Esophagus muscularis mucosa (tissue), 3 donors: ENCODE measurements at regions not wholly inside any gene's neighbourhood (a gene's known extent, or its start where the extent isn't known, plus 50 kb on each side); places are given as distances from the start of the nearest gene placed in this dataset.

Experiments
- POLR2A ChIP-seq: fragments of 450-650 bp; IDR thresholded peaks from one replicate; pipeline ENCODE4 v1.6.1; 2017; ENCODE audit warnings: antibody characterized with exemption, moderate library complexity, mild to moderate bottlenecking, low read depth
- TF ChIP-seq, protein P1 (sequence below), 3 experiments: fragments of 200-600 bp in 2 of 3; fragments of 450-650 bp in 1 of 3; sonication (generic) in 2 of 3; IDR thresholded peaks; one replicate each; pipeline ENCODE4 v1.5.1; 2017 to 2019; ENCODE audit warnings: antibody characterized with exemption in 3 of 3, mild to moderate bottlenecking in 2 of 3, moderate library complexity in 1 of 3

DNA sequence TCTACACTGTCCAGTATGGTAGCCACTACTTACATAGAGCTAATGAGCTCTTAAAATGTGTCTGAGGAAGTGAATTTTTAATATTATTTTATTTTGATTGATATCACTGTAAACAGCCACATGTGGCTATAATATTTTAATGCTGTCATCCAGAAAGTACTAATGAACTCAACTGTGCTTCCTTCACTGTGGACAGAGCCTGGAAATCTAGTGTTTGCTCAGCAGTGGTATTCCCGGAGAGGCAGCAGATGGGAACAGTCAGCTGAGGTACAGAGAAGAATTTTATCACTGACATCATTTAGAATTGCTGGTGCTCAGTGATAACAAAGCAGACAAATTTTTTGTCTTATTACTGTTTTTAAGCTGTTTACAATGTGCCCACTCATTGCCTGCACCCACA lies 68.7 kb upstream of the ACP3 start:
- TF ChIP-seq, protein P1, sequence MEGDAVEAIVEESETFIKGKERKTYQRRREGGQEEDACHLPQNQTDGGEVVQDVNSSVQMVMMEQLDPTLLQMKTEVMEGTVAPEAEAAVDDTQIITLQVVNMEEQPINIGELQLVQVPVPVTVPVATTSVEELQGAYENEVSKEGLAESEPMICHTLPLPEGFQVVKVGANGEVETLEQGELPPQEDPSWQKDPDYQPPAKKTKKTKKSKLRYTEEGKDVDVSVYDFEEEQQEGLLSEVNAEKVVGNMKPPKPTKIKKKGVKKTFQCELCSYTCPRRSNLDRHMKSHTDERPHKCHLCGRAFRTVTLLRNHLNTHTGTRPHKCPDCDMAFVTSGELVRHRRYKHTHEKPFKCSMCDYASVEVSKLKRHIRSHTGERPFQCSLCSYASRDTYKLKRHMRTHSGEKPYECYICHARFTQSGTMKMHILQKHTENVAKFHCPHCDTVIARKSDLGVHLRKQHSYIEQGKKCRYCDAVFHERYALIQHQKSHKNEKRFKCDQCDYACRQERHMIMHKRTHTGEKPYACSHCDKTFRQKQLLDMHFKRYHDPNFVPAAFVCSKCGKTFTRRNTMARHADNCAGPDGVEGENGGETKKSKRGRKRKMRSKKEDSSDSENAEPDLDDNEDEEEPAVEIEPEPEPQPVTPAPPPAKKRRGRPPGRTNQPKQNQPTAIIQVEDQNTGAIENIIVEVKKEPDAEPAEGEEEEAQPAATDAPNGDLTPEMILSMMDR (IDR thresholded peaks at IDR 0.05): no peak
- no peak for TF ChIP-seq POLR2A
